ENCODE measurements at regions not wholly inside any gene's neighbourhood (a gene's known extent, or its start where the extent isn't known, plus 50 kb on each side); places are given as distances from the start of the nearest gene placed in this dataset.

DNA sequence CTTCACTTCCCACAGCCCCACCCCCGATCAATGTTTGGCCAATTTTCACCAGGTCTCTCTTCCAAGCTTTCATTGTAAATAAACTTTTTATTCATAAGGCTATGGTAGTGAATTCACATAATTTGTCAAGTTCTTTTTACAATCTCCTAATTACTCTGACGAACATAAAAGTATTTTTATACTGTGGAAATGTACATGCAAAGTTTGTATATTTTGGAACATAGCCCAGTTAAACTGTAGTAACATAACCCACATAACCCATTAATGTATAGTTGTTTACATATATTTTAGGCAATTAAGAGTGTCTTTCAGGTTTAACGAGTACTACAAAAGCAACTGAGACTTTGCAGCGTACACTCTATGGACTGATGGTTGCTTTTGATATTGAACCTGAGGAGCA lies 228.3 kb upstream of the ERBB4 start:
- no peaks in the 10 kb centered on the region for H3F3A ChIP-seq (ENCODE audit: insufficient read depth, low read length)
- no peak overlapping the region for H3K27ac ChIP-seq (ENCODE audit: low read length)
- H4K20me1 ChIP-seq (ENCODE audit: insufficient read depth, low read length) = no peaks in the 10 kb centered on the region
- H3K9ac ChIP-seq (ENCODE audit: low read length) = no peak overlapping the region
- no peaks in the 10 kb centered on the region for H3K27me3 ChIP-seq (replicated peaks; ENCODE audit: insufficient read depth, low read length)
- H2AFZ ChIP-seq (ENCODE audit: low read length) = no peak overlapping the region
- H3K4me2 ChIP-seq (ENCODE audit: low read depth, low read length) = no peak overlapping the region
- no peak for DNase-seq
- H3K36me3 ChIP-seq (replicated peaks; ENCODE audit: insufficient read depth, low read length) = no peaks in the 10 kb centered on the region
- no peak overlapping the region for H3K4me3 ChIP-seq (ENCODE audit: low read length)
- no peaks in the 10 kb centered on the region for H3K9me3 ChIP-seq (replicated peaks; ENCODE audit: insufficient read depth, low read length)
- TF ChIP-seq EZH2phosphoT487 (IDR thresholded peaks at IDR 0.05; ENCODE audit: low read length) (no peak), EZH2 (optimal IDR thresholded peaks at IDR 0.05; ENCODE audit: low read depth, low read length) (no peak)
- TF ChIP-seq, protein P1, sequence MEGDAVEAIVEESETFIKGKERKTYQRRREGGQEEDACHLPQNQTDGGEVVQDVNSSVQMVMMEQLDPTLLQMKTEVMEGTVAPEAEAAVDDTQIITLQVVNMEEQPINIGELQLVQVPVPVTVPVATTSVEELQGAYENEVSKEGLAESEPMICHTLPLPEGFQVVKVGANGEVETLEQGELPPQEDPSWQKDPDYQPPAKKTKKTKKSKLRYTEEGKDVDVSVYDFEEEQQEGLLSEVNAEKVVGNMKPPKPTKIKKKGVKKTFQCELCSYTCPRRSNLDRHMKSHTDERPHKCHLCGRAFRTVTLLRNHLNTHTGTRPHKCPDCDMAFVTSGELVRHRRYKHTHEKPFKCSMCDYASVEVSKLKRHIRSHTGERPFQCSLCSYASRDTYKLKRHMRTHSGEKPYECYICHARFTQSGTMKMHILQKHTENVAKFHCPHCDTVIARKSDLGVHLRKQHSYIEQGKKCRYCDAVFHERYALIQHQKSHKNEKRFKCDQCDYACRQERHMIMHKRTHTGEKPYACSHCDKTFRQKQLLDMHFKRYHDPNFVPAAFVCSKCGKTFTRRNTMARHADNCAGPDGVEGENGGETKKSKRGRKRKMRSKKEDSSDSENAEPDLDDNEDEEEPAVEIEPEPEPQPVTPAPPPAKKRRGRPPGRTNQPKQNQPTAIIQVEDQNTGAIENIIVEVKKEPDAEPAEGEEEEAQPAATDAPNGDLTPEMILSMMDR (IDR thresholded peaks at IDR 0.05; ENCODE audit: low read length) = no peak
- no peaks in the 10 kb centered on the region for H3K4me1 ChIP-seq (ENCODE audit: low read length)
- H3K79me2 ChIP-seq (ENCODE audit: low read length) = no peaks in the 10 kb centered on the region
- H3K9me2 ChIP-seq (replicated peaks; ENCODE audit: insufficient read depth, low read length) = no peaks in the 10 kb centered on the region

DNA sequence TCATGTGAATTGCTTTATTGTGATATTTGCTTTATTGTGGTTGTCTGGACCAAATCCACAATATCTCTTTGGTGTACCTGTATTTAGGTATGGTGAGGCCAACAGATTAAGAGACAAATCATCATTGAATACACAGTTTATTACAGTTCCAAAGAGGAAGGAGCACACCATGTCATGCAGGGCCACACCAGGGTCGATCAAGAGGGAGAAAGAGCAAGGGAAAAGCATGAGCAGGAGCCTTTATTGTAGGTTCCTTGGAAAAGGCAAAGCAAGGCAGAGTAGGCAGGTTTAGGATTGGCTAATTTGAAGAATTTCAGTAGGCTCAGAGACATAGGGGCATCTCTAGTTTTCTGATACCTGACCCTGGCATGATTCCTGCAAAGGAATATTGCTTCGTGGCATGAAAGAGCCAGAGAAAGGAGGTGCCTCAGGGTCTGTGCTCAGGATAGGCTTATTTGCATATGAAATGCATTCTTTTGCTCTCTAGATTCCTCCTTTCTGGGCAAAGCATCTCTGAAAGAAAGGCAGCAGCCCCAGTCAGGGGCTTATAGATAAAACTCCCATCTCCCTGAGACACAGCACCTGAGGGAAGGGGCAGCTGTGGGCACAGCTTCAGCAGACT lies 214.2 kb upstream of the ERBB4 start:
- no peak for DNase-seq
- Histone ChIP-seq H3K36me3 (replicated peaks; ENCODE audit: insufficient read depth, low read length) (no peaks in the 10 kb centered on the region), H3K27me3 (replicated peaks; ENCODE audit: insufficient read depth, low read length) (no peaks in the 10 kb centered on the region), H3K9ac (ENCODE audit: low read length) (no peak overlapping the region), H4K20me1 (ENCODE audit: insufficient read depth, low read length) (no peaks in the 10 kb centered on the region), H3K4me1 (ENCODE audit: low read length) (no peaks in the 10 kb centered on the region), H2AFZ (ENCODE audit: low read length) (no peak overlapping the region), H3K4me3 (ENCODE audit: low read length) (no peak overlapping the region), H3K4me2 (ENCODE audit: low read depth, low read length) (no peak overlapping the region), H3K79me2 (ENCODE audit: low read length) (no peaks in the 10 kb centered on the region), H3K9me2 (replicated peaks; ENCODE audit: insufficient read depth, low read length) (no peaks in the 10 kb centered on the region), H3K9me3 (replicated peaks; ENCODE audit: insufficient read depth, low read length) (no peaks in the 10 kb centered on the region), H3F3A (ENCODE audit: insufficient read depth, low read length) (no peaks in the 10 kb centered on the region), H3K27ac (ENCODE audit: low read length) (no peak overlapping the region)
- TF ChIP-seq, protein P1 (IDR thresholded peaks at IDR 0.05; ENCODE audit: low read length) = no peak
- no peak for TF ChIP-seq EZH2 (optimal IDR thresholded peaks at IDR 0.05; ENCODE audit: low read depth, low read length)
- TF ChIP-seq EZH2phosphoT487 (IDR thresholded peaks at IDR 0.05; ENCODE audit: low read length) = no peak

DNA sequence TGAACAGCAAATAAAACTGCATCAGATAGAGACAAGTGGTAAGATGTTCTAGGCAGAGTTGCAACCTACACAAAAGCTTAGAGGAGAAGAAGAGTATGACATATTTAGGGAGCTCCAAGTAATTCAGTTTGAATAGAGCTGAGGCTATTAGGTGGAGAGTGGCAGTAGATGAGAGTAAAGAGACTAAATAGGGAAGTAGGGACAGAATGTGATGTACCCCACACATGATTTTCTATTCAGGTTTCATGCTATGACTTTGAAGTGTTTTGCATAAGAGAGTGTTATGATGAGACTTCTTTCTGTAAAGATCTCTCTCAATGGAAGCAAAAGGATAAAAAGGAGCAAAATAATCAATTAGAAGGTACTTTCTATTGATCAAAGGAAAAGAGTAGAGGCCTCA lies 206.8 kb upstream of the ERBB4 start:
- no peak overlapping the region for H3K4me2 ChIP-seq (ENCODE audit: low read depth, low read length)
- no peak for DNase-seq
- no peaks in the 10 kb centered on the region for H3K4me1 ChIP-seq (ENCODE audit: low read length)
- no peaks in the 10 kb centered on the region for H3K27me3 ChIP-seq (replicated peaks; ENCODE audit: insufficient read depth, low read length)
- H3K79me2 ChIP-seq (ENCODE audit: low read length) = no peaks in the 10 kb centered on the region
- H3K27ac ChIP-seq (ENCODE audit: low read length) = no peak overlapping the region
- no peaks in the 10 kb centered on the region for H3F3A ChIP-seq (ENCODE audit: insufficient read depth, low read length)
- H3K9ac ChIP-seq (ENCODE audit: low read length) = no peak overlapping the region
- no peaks in the 10 kb centered on the region for H3K9me3 ChIP-seq (replicated peaks; ENCODE audit: insufficient read depth, low read length)
- H4K20me1 ChIP-seq (ENCODE audit: insufficient read depth, low read length) = no peaks in the 10 kb centered on the region
- H3K36me3 ChIP-seq (replicated peaks; ENCODE audit: insufficient read depth, low read length) = no peaks in the 10 kb centered on the region
- no peak for TF ChIP-seq EZH2phosphoT487 (IDR thresholded peaks at IDR 0.05; ENCODE audit: low read length)
- no peak for TF ChIP-seq EZH2 (optimal IDR thresholded peaks at IDR 0.05; ENCODE audit: low read depth, low read length)
- TF ChIP-seq, protein P1 (IDR thresholded peaks at IDR 0.05; ENCODE audit: low read length) = no peak
- no peak overlapping the region for H2AFZ ChIP-seq (ENCODE audit: low read length)
- H3K9me2 ChIP-seq (replicated peaks; ENCODE audit: insufficient read depth, low read length) = no peaks in the 10 kb centered on the region
- no peak overlapping the region for H3K4me3 ChIP-seq (ENCODE audit: low read length)

All from MM.1S (cell line).